GM23338 (cell line): ENCODE measurements at regions not wholly inside any gene's neighbourhood (a gene's known extent, or its start where the extent isn't known, plus 50 kb on each side); places are given as distances from the start of the nearest gene placed in this dataset.

Source experiments
- ATAC-seq: fragments of 200-7000 bp; cut with Tn5 transposase; 3 replicates; pipeline ENCODE4 v1.9.1; 2020
- DNase-seq: peaks from one replicate; pipeline ENCODE4 v3.0.0-alpha.2; 2015; ENCODE audit warnings: low spot score
- H2AFZ ChIP-seq: fragments of 200-600 bp; sonication (generic); 2 replicates; pipeline ENCODE4 v1.8.0; 2016; ENCODE audit warnings: antibody characterized with exemption, mild to moderate bottlenecking, moderate library complexity
- H3F3A ChIP-seq: fragments of 200-600 bp; sonication (generic); replicated peaks from 2 replicates; pipeline ENCODE4 v1.8.0; 2017; ENCODE audit warnings: antibody characterized with exemption, mixed run types, low read depth
- H3K27ac ChIP-seq: fragments of 200-600 bp; sonication (generic); 2 replicates; pipeline ENCODE4 v1.6.1; 2016; ENCODE audit warnings: low read depth
- H3K27me3 ChIP-seq: fragments of 200-600 bp; sonication (generic); 2 replicates; pipeline ENCODE4 v1.8.0; 2016; ENCODE audit warnings: mild to moderate bottlenecking, mixed run types, moderate library complexity; ENCODE audit not compliant: insufficient read depth
- H3K36me3 ChIP-seq: fragments of 200-600 bp; sonication (generic); 2 replicates; pipeline ENCODE4 v1.8.0; 2016; ENCODE audit warnings: mild to moderate bottlenecking; ENCODE audit not compliant: insufficient read depth
- H3K4me1 ChIP-seq: fragments of 200-600 bp; sonication (generic); 2 replicates; pipeline ENCODE4 v1.8.0; 2016; ENCODE audit warnings: mild to moderate bottlenecking, moderate library complexity; ENCODE audit not compliant: insufficient read depth
- H3K4me2 ChIP-seq: fragments of 200-600 bp; sonication (generic); 2 replicates; pipeline ENCODE4 v1.7.1; 2017; ENCODE audit warnings: mixed run types
- H3K4me3 ChIP-seq: fragments of 200-600 bp; sonication (generic); 2 replicates; pipeline ENCODE4 v1.6.1; 2016; ENCODE audit warnings: mixed run types
- H3K79me2 ChIP-seq: fragments of 200-600 bp; sonication (generic); replicated peaks from 2 replicates; pipeline ENCODE4 v1.8.0; 2017; ENCODE audit warnings: mild to moderate bottlenecking; ENCODE audit not compliant: insufficient read depth
- H3K9me2 ChIP-seq: fragments of 200-600 bp; sonication (generic); 2 replicates; pipeline ENCODE4 v1.8.0; 2017; ENCODE audit not compliant: insufficient read depth
- H4K20me1 ChIP-seq: fragments of 200-600 bp; sonication (generic); replicated peaks from 2 replicates; pipeline ENCODE4 v1.8.0; 2017; ENCODE audit warnings: mild to moderate bottlenecking; ENCODE audit not compliant: insufficient read depth
- H3K27ac Mint-ChIP-seq: 2 replicates; pipeline ENCODE4 v1.8.0; 2020; ENCODE audit warnings: inconsistent platforms, mild to moderate bottlenecking, moderate library complexity, mixed read lengths
- H3K27me3 Mint-ChIP-seq: 3 replicates; pipeline ENCODE4 v1.8.0; 2022; ENCODE audit warnings: low read depth, mild to moderate bottlenecking, moderate library complexity, mixed read lengths, inconsistent platforms; ENCODE audit not compliant: insufficient read depth, poor library complexity
- H3K36me3 Mint-ChIP-seq: 3 replicates; pipeline ENCODE4 v1.8.0; 2021; ENCODE audit warnings: low read depth, mild to moderate bottlenecking, inconsistent platforms, moderate library complexity, mixed read lengths
- H3K4me1 Mint-ChIP-seq: 3 replicates; pipeline ENCODE4 v1.8.0; 2020; ENCODE audit warnings: mild to moderate bottlenecking, inconsistent platforms, mixed read lengths
- H3K4me3 Mint-ChIP-seq: 3 replicates; pipeline ENCODE4 v1.8.0; 2021; ENCODE audit warnings: moderate library complexity, mild to moderate bottlenecking, inconsistent platforms, mixed read lengths
- H3K9me3 Mint-ChIP-seq: 3 replicates; pipeline ENCODE4 v1.8.0; 2020; ENCODE audit warnings: moderate library complexity, mild to moderate bottlenecking, inconsistent platforms, mixed read lengths
- CREB1 ChIP-seq: fragments of 250-450 bp; sonication (Bioruptor Pico); IDR thresholded peaks from 2 replicates; pipeline ENCODE4 v1.5.0; 2020; ENCODE audit warnings: low read depth, mild to moderate bottlenecking, moderate library complexity
- EZH2phosphoT487 ChIP-seq: fragments of 200-600 bp; sonication (generic); IDR thresholded peaks from one replicate; pipeline ENCODE4 v1.8.1; 2018; ENCODE audit warnings: antibody characterized with exemption; ENCODE audit not compliant: unreplicated experiment
- JUNB ChIP-seq: IDR thresholded peaks from one replicate; pipeline ENCODE4 v1.6.1; 2016; ENCODE audit warnings: antibody characterized with exemption; ENCODE audit not compliant: unreplicated experiment
- STAT1 ChIP-seq: IDR thresholded peaks from one replicate; pipeline ENCODE4 v1.6.1; 2016; ENCODE audit warnings: antibody characterized with exemption; ENCODE audit not compliant: unreplicated experiment
- ZNF331 ChIP-seq: fragments of 250-450 bp; sonication (Bioruptor Pico); IDR thresholded peaks from 2 replicates; pipeline ENCODE4 v1.5.0; 2020; ENCODE audit warnings: low read depth, mild to moderate bottlenecking, moderate library complexity
- ZNF462 ChIP-seq: fragments of 250-450 bp; sonication (Bioruptor Pico); IDR thresholded peaks from 2 replicates; pipeline ENCODE4 v1.5.0; 2020; ENCODE audit warnings: mild to moderate bottlenecking, moderate library complexity
- TF ChIP-seq, protein P1 (sequence below), 2 experiments: fragments of 200-600 bp in 1 of 2; sonication (generic) in 1 of 2; conservative IDR thresholded peaks; 2 replicates each; pipeline versions ENCODE4 v1.5.1 to v1.6.1; 2016 to 2017; ENCODE audit warnings: antibody characterized with exemption in 2 of 2, low read depth in 2 of 2, mild to moderate bottlenecking in 2 of 2, moderate library complexity in 1 of 2

- H3K4me3 ChIP-seq = no peak overlapping the region
- H4K20me1 ChIP-seq = no peaks in the 10 kb centered on the region
- no peaks in the 10 kb centered on the region for H3K27me3 ChIP-seq
- peaks cover 4% of the 10 kb centered on the region; the same call in 2 of the 3 replicates for H3K4me1 Mint-ChIP-seq
- no peak overlapping the region for H3K4me2 ChIP-seq
- DNase-seq = no peak
- peaks cover 5% of the 10 kb centered on the region for H3K27me3 Mint-ChIP-seq
- no peaks in the 10 kb centered on the region for H3K79me2 ChIP-seq
- H3K27ac ChIP-seq = no peak overlapping the region
- no peak for ATAC-seq
- no peaks in the 10 kb centered on the region for H3K9me3 Mint-ChIP-seq
- no peak overlapping the region for H3K27ac Mint-ChIP-seq
- H3K9me2 ChIP-seq = peaks cover 15% of the 10 kb centered on the region; the same call in 1 of the 2 replicates
- no peaks in the 10 kb centered on the region for H3F3A ChIP-seq
- no peak overlapping the region for H2AFZ ChIP-seq
- H3K36me3 ChIP-seq = no peaks in the 10 kb centered on the region
- TF ChIP-seq ZNF331 = no peak
- no peak for TF ChIP-seq EZH2phosphoT487
- TF ChIP-seq CREB1 (CRISPR knock-in tag) = no peak
- no peak for TF ChIP-seq STAT1
- TF ChIP-seq, protein P1, sequence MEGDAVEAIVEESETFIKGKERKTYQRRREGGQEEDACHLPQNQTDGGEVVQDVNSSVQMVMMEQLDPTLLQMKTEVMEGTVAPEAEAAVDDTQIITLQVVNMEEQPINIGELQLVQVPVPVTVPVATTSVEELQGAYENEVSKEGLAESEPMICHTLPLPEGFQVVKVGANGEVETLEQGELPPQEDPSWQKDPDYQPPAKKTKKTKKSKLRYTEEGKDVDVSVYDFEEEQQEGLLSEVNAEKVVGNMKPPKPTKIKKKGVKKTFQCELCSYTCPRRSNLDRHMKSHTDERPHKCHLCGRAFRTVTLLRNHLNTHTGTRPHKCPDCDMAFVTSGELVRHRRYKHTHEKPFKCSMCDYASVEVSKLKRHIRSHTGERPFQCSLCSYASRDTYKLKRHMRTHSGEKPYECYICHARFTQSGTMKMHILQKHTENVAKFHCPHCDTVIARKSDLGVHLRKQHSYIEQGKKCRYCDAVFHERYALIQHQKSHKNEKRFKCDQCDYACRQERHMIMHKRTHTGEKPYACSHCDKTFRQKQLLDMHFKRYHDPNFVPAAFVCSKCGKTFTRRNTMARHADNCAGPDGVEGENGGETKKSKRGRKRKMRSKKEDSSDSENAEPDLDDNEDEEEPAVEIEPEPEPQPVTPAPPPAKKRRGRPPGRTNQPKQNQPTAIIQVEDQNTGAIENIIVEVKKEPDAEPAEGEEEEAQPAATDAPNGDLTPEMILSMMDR (conservative IDR thresholded peaks at IDR 0.05; ENCODE audit: low read depth in 2 of 2) = no peak
- H3K4me3 Mint-ChIP-seq = no peak overlapping the region
- no peaks in the 10 kb centered on the region for H3K36me3 Mint-ChIP-seq
- no peaks in the 10 kb centered on the region for H3K4me1 ChIP-seq
Observed at GRCh38 chr11:80041136-80042000, 600.5 kb upstream of the TENM4 start.

GRCh38 chr11:80034801-80035200 is 594.0 kb upstream of the TENM4 start:
- Histone ChIP-seq H4K20me1 (no peaks in the 10 kb centered on the region), H3K27me3 (no peaks in the 10 kb centered on the region), H3K9me2 (no peaks in the 10 kb centered on the region; the same call in 1 of the 2 replicates), H3K4me2 (no peak overlapping the region), H3F3A (no peaks in the 10 kb centered on the region), H3K27ac (no peak overlapping the region), H2AFZ (no peak overlapping the region), H3K79me2 (no peaks in the 10 kb centered on the region), H3K4me3 (no peak overlapping the region), H3K36me3 (no peaks in the 10 kb centered on the region), H3K4me1 (no peaks in the 10 kb centered on the region)
- H3K27me3 Mint-ChIP-seq = no peaks in the 10 kb centered on the region
- H3K4me1 Mint-ChIP-seq = peaks cover 4% of the 10 kb centered on the region; the same call in 2 of the 3 replicates
- no peak overlapping the region for H3K4me3 Mint-ChIP-seq
- no peak for ATAC-seq
- no peak overlapping the region for H3K27ac Mint-ChIP-seq
- no peaks in the 10 kb centered on the region for H3K36me3 Mint-ChIP-seq
- H3K9me3 Mint-ChIP-seq = no peaks in the 10 kb centered on the region
- no peak for DNase-seq
- TF ChIP-seq, protein P1 (conservative IDR thresholded peaks at IDR 0.05; ENCODE audit: low read depth in 2 of 2) = no peak
- TF ChIP-seq CREB1 (CRISPR knock-in tag) (no peak), EZH2phosphoT487 (no peak), ZNF462 (CRISPR knock-in tag) (no peak), JUNB (no peak)
